HG03460 (cell line): ENCODE measurements at regions not wholly inside any gene's neighbourhood (a gene's known extent, or its start where the extent isn't known, plus 50 kb on each side); places are given as distances from the start of the nearest gene placed in this dataset.
"Not testable (repeated sequence)": the region's sequence is repeated elsewhere in the genome, so short reads cannot be mapped to it uniquely, and the experiment has no call there.

Experiments used
- ATAC-seq: cut with Tn5 transposase; IDR thresholded peaks from one replicate; pipeline ENCODE4 v1.9.1; 2021; ENCODE audit not compliant: unreplicated experiment

- ATAC-seq: no peak
Observed at GRCh38 chr9:74403581-74403980, 93.6 kb upstream of the RORB start.

GRCh38 chr9:74404620-74405019 lies 92.5 kb upstream of the RORB start:
- ATAC-seq: no peak

GRCh38 chr9:74407166-74407565 lies 90.0 kb upstream of the RORB start:
- ATAC-seq: no peak

GRCh38 chr9:74412236-74412979 lies 84.7 kb upstream of the RORB start:
- no peak for ATAC-seq

- no peak for ATAC-seq
Observed at GRCh38 chr9:74413876-74414275, 83.3 kb upstream of the RORB start.

- ATAC-seq: no peak
Observed at GRCh38 chr9:74414325-74414724, 82.8 kb upstream of the RORB start.

- ATAC-seq: no peak
Observed at GRCh38 chr9:74415995-74416394, 81.1 kb upstream of the RORB start.

GRCh38 chr9:74424488-74424887 lies 72.6 kb upstream of the RORB start:
- ATAC-seq: not testable (repeated sequence)

- ATAC-seq: no peak
Observed at GRCh38 chr9:74431467-74431866, 65.7 kb upstream of the RORB start.

- no peak for ATAC-seq
Observed at GRCh38 chr9:74443036-74443750, 53.9 kb upstream of the RORB start.

GRCh38 chr9:74444369-74444768 lies 52.8 kb upstream of the RORB start:
- ATAC-seq: no peak
